IMR-90 (cell line): ENCODE measurements at regions not wholly inside any gene's neighbourhood (a gene's known extent, or its start where the extent isn't known, plus 50 kb on each side); places are given as distances from the start of the nearest gene placed in this dataset.

ENCODE experiments used
- ATAC-seq: fragments of 200-7000 bp; cut with Tn5 transposase; 2 replicates; pipeline ENCODE4 v1.9.1; 2020; ENCODE audit warnings: low read depth, mild to moderate bottlenecking, moderate library complexity
- BruUV-seq: library from RNA; stranded (reverse); fragments of 400-500 nt; replicated peaks from 2 replicates; lab custom pipeline; 2021; lab: Mats Ljungman, UMichigan
- CTCF ChIA-PET: fragments of 300-600 bp; formaldehyde crosslinking; extraction: SDS; loops from one replicate; lab custom pipeline; 2021; ENCODE audit warnings: antibody characterized with exemption; lab: Yijun Ruan, JAX
- POLR2A ChIA-PET: fragments of 300-600 bp; sonication (Branson Sonifier 250); formaldehyde crosslinking; loops from one replicate; lab custom pipeline; 2022; ENCODE audit warnings: antibody characterized with exemption; ENCODE audit not compliant: unreplicated experiment; lab: Charles Lee
- DNase-seq: peaks from one replicate; pipeline ENCODE4 v3.0.0; 2013
- H2AFZ ChIP-seq: replicated peaks from 2 replicates; pipeline ENCODE3; 2013; ENCODE audit warnings: low read length, mild to moderate bottlenecking; ENCODE audit not compliant: poor library complexity
- H2AK5ac ChIP-seq: 2 replicates; pipeline ENCODE4 v1.6.1; 2013; ENCODE audit warnings: low read depth, low read length, inconsistent platforms
- H2AK9ac ChIP-seq: replicated peaks from 2 replicates; pipeline ENCODE3; 2013; ENCODE audit warnings: mild to moderate bottlenecking, low read depth, low read length, moderate library complexity; ENCODE audit not compliant: poor library complexity
- H2BK120ac ChIP-seq: 2 replicates; pipeline ENCODE4 v1.6.1; 2013; ENCODE audit warnings: low read depth, low read length, inconsistent platforms
- H2BK15ac ChIP-seq: 3 replicates; pipeline ENCODE4 v1.6.1; 2013; ENCODE audit warnings: low read depth, low read length, inconsistent platforms
- H2BK20ac ChIP-seq: 2 replicates; pipeline ENCODE4 v1.6.1; 2013; ENCODE audit warnings: low read depth, mild to moderate bottlenecking, inconsistent platforms, low read length, moderate library complexity
- H2BK5ac ChIP-seq: 2 replicates; pipeline ENCODE4 v1.6.1; 2013; ENCODE audit warnings: mild to moderate bottlenecking, low read depth, low read length, inconsistent platforms; ENCODE audit not compliant: poor library complexity, severe bottlenecking
- H3K14ac ChIP-seq: replicated peaks from 2 replicates; pipeline ENCODE4 v1.6.1; 2013; ENCODE audit warnings: low read depth, low read length, inconsistent platforms
- H3K18ac ChIP-seq: 2 replicates; pipeline ENCODE4 v1.6.1; 2013; ENCODE audit warnings: low read depth, low read length, control low read depth
- H3K23ac ChIP-seq: 2 replicates; pipeline ENCODE4 v1.6.1; 2013; ENCODE audit warnings: low read depth, low read length, inconsistent platforms
- H3K27ac ChIP-seq: 2 replicates; pipeline ENCODE4 v1.5.1; 2013; ENCODE audit warnings: mild to moderate bottlenecking, control low read depth, low read length; ENCODE audit not compliant: insufficient read depth
- H3K27me3 ChIP-seq: 2 replicates; pipeline ENCODE4 v1.6.1; 2013; ENCODE audit warnings: low read length; ENCODE audit not compliant: control insufficient read depth, insufficient read depth
- H3K36me3 ChIP-seq: 2 replicates; pipeline ENCODE4 v1.6.1; 2013; ENCODE audit warnings: low read length, mixed read lengths; ENCODE audit not compliant: control insufficient read depth, insufficient read depth
- H3K4ac ChIP-seq: 2 replicates; pipeline ENCODE4 v1.6.1; 2013; ENCODE audit warnings: low read depth, low read length, inconsistent platforms
- H3K4me1 ChIP-seq: 2 replicates; pipeline ENCODE4 v1.6.1; 2013; ENCODE audit warnings: low read length, mixed read lengths; ENCODE audit not compliant: control insufficient read depth, insufficient read depth
- H3K4me2 ChIP-seq: 2 replicates; pipeline ENCODE4 v1.6.1; 2013; ENCODE audit warnings: low read depth, mild to moderate bottlenecking, control low read depth, low read length, moderate library complexity
- H3K4me3 ChIP-seq: 2 replicates; pipeline ENCODE4 v1.5.1; 2013; ENCODE audit warnings: low read depth, mild to moderate bottlenecking, control low read depth, low read length, moderate library complexity; ENCODE audit not compliant: insufficient read depth
- H3K56ac ChIP-seq: 2 replicates; pipeline ENCODE4 v1.6.1; 2013; ENCODE audit warnings: low read length, inconsistent platforms; ENCODE audit not compliant: insufficient read depth; ENCODE audit errors: extremely low read depth
- H3K79me1 ChIP-seq, 2 experiments: 2 replicates each; pipeline ENCODE4 v1.6.1; 2013; ENCODE audit warnings: low read length in 2 of 2, inconsistent platforms in 1 of 2, low read depth in 1 of 2
- H3K9ac ChIP-seq: 2 replicates; pipeline ENCODE4 v1.6.1; 2013; ENCODE audit warnings: low read depth, low read length, control low read depth
- H3K9me1 ChIP-seq: 2 replicates; pipeline ENCODE4 v1.6.1; 2013; ENCODE audit warnings: low read length, inconsistent platforms; ENCODE audit not compliant: insufficient read depth
- H3K9me3 ChIP-seq: 2 replicates; pipeline ENCODE4 v1.6.1; 2013; ENCODE audit warnings: low read length; ENCODE audit not compliant: control insufficient read depth, insufficient read depth
- H4K20me1 ChIP-seq: 2 replicates; pipeline ENCODE4 v1.6.1; 2013; ENCODE audit warnings: low read length, inconsistent platforms; ENCODE audit not compliant: insufficient read depth
- H4K5ac ChIP-seq: 2 replicates; pipeline ENCODE4 v1.6.1; 2013; ENCODE audit warnings: mild to moderate bottlenecking, low read depth, low read length, control low read depth
- H4K8ac ChIP-seq, 2 experiments: 2 replicates each; pipeline ENCODE4 v1.6.1; 2013; ENCODE audit warnings: low read depth in 2 of 2, low read length in 2 of 2, control low read depth in 1 of 2, inconsistent platforms in 1 of 2
- H4K91ac ChIP-seq: 2 replicates; pipeline ENCODE4 v1.6.1; 2013; ENCODE audit warnings: low read depth, low read length, inconsistent platforms; ENCODE audit not compliant: insufficient read depth
- MXI1 ChIP-seq: IDR thresholded peaks from 2 replicates; pipeline ENCODE4 v1.6.1; 2012; ENCODE audit warnings: low read depth, mild to moderate bottlenecking, low read length, moderate library complexity, borderline replicate concordance
- NFE2L2 ChIP-seq: fragments of 150-350 bp; IDR thresholded peaks from 2 replicates; pipeline ENCODE4 v1.6.1; 2016; ENCODE audit warnings: low read depth, mild to moderate bottlenecking, low read length
- POLR2A ChIP-seq: IDR thresholded peaks from 2 replicates; pipeline ENCODE4 v1.6.1; 2012; ENCODE audit warnings: mild to moderate bottlenecking, low read depth, low read length
- RAD21 ChIP-seq: IDR thresholded peaks from 2 replicates; pipeline ENCODE4 v1.6.1; 2012; ENCODE audit warnings: low read length, improper control_type of control experiment
- RFX5 ChIP-seq: IDR thresholded peaks from 2 replicates; pipeline ENCODE4 v1.8.0; 2012; ENCODE audit warnings: low read depth, mild to moderate bottlenecking, low read length, moderate library complexity
- WGBS, 2 experiments: methylation state at CpG; one replicate each; pipeline versions ENCODE4 v1.1.5 to v1.1.7; 2013; ENCODE audit warnings: missing lambda C conversion rate in 2 of 2; ENCODE audit not compliant: insufficient read length in 1 of 2; ENCODE audit errors: extremely low coverage in 2 of 2; 5-methylcytosine and 5-hydroxymethylcytosine counted together
- dilution Hi-C: fragments of 300-500 bp; cut with HindIII; formaldehyde crosslinking; loops from one replicate; pipeline ENCODE4 v1.14.3; 2018; ENCODE audit warnings: low sequenced_read_pairs; ENCODE audit not compliant: unreplicated experiment
- in situ Hi-C: fragments of 300-500 bp; cut with MboI; formaldehyde crosslinking; loops from 3 replicates; pipeline ENCODE4 v1.14.3; 2019; ENCODE audit warnings: low sequenced_read_pairs, inconsistent platforms, mixed read lengths
- intact Hi-C: fragments of 100-400 bp; cut with micrococcal nuclease; formaldehyde crosslinking; loops from 2 replicates; pipeline ENCODE4 v1.10.0; 2022
- TF ChIP-seq, protein P1 (sequence below): fragments of 150-350 bp; IDR thresholded peaks from 2 replicates; pipeline ENCODE4 v1.6.1; 2017; ENCODE audit warnings: mild to moderate bottlenecking, antibody characterized with exemption, low read length, low read depth

DNA sequence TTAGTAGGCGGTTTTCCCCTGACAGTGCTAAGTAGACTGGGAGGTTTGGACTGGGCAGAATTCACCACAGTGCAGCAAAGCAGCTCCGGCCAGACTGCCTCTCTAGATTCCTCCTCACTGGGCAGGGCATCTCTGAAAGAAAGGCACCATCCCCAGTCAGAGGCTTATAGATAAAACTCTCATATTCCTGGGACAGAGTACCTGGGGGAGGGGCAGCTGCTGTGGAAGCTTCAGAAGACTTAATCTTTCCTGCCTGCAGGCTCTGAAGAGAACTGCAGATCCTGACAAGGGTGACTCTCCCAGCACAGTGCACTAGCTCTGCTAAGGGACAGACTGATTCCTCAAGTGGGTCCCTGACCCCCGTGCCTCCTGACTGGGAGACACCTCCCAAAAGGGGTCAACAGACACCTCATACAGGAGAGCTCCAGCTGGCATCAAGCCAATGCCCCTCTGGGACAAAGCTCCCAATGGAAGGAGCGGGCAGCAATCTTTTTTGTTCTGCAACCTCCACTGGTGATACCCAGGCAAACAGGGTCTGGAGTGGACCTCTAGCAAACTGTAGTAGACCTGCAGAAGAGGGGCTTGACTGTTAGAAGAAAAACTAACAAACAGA, 266.8 kb upstream of the CRIM1 start:
- Histone ChIP-seq H2BK5ac (no peak overlapping the region), H2AK5ac (no peak overlapping the region), H2BK120ac (no peak overlapping the region), H4K20me1 (no peaks in the 10 kb centered on the region), H2AFZ (no peak overlapping the region), H4K8ac (no peak overlapping the region), H3K9me1 (no peaks in the 10 kb centered on the region), H3K18ac (no peak overlapping the region), H2BK20ac (no peak overlapping the region), H4K91ac (no peak overlapping the region), H3K79me1 (no peaks in the 10 kb centered on the region), H3K4ac (no peak overlapping the region), H3K27ac (no peak overlapping the region), H4K5ac (no peak overlapping the region), H3K9ac (no peak overlapping the region), H3K14ac (no peak overlapping the region), H3K4me1 (no peaks in the 10 kb centered on the region), H3K23ac (no peak overlapping the region), H3K56ac (no peak overlapping the region), H2BK15ac (no peak overlapping the region), H3K4me3 (no peak overlapping the region), H3K27me3 (no peaks in the 10 kb centered on the region), H2AK9ac (no peak overlapping the region), H3K9me3 (no peaks in the 10 kb centered on the region; the same call in 1 of the 2 replicates), H3K36me3 (no peaks in the 10 kb centered on the region), H3K4me2 (no peak overlapping the region)
- ATAC-seq (no peak), DNase-seq (no peak)
- TF ChIP-seq, protein P1, sequence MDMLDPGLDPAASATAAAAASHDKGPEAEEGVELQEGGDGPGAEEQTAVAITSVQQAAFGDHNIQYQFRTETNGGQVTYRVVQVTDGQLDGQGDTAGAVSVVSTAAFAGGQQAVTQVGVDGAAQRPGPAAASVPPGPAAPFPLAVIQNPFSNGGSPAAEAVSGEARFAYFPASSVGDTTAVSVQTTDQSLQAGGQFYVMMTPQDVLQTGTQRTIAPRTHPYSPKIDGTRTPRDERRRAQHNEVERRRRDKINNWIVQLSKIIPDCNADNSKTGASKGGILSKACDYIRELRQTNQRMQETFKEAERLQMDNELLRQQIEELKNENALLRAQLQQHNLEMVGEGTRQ = no peak
- no peak for TF ChIP-seq NFE2L2
- TF ChIP-seq RFX5 = no peak
- TF ChIP-seq MXI1 = no peak
- TF ChIP-seq POLR2A = no peak
- no peak for TF ChIP-seq RAD21
- ChIA-PET CTCF (no interaction called here), POLR2A (no interaction called here)
- dilution Hi-C loops = no loop called here
- in situ Hi-C loops = no loop called here
- WGBS, 2 experiments = no CpG with 5 or more reads among the region's 4 CpGs
- intact Hi-C loops = no loop called here
- no TSS peak for BruUV-seq
